Parathyroid adenoma (tissue), 2 donors: ENCODE measurements at regions not wholly inside any gene's neighbourhood (a gene's known extent, or its start where the extent isn't known, plus 50 kb on each side); places are given as distances from the start of the nearest gene placed in this dataset.
"Not testable (repeated sequence)": the region's sequence is repeated elsewhere in the genome, so short reads cannot be mapped to it uniquely, and the experiment has no call there.

ENCODE experiments used
- H2AFZ ChIP-seq: fragments of 300-600 bp; sonication (generic); one replicate; pipeline ENCODE4 v1.7.0; 2017; ENCODE audit warnings: antibody characterized with exemption, mild to moderate bottlenecking
- H3K27ac ChIP-seq: fragments of 300-600 bp; sonication (generic); one replicate; pipeline ENCODE4 v1.7.0; 2017
- H3K27me3 ChIP-seq: fragments of 300-600 bp; sonication (generic); one replicate; pipeline ENCODE4 v1.7.0; 2017; ENCODE audit warnings: low read length; ENCODE audit not compliant: control insufficient read depth, insufficient read depth
- H3K36me3 ChIP-seq: fragments of 300-600 bp; sonication (generic); one replicate; pipeline ENCODE4 v1.7.0; 2017; ENCODE audit warnings: low read length; ENCODE audit not compliant: control insufficient read depth, insufficient read depth
- H3K4me1 ChIP-seq: fragments of 300-600 bp; sonication (generic); one replicate; pipeline ENCODE4 v1.7.0; 2017; ENCODE audit warnings: control low read depth
- H3K4me2 ChIP-seq: fragments of 300-600 bp; sonication (generic); one replicate; pipeline ENCODE4 v1.7.0; 2017; ENCODE audit warnings: low read length
- H3K4me3 ChIP-seq: fragments of 300-600 bp; sonication (generic); one replicate; pipeline ENCODE4 v1.7.0; 2017; ENCODE audit warnings: low read depth, low read length
- H3K79me2 ChIP-seq: fragments of 300-600 bp; sonication (generic); one replicate; pipeline ENCODE4 v1.7.0; 2017; ENCODE audit warnings: control low read depth
- H3K9ac ChIP-seq: fragments of 300-600 bp; sonication (generic); one replicate; pipeline ENCODE4 v1.7.0; 2017; ENCODE audit warnings: mild to moderate bottlenecking
- H3K9me3 ChIP-seq: fragments of 300-600 bp; sonication (generic); one replicate; pipeline ENCODE4 v1.7.0; 2017; ENCODE audit warnings: low read length; ENCODE audit not compliant: control insufficient read depth
- CTCF ChIP-seq: fragments of 300-600 bp; sonication (generic); IDR thresholded peaks from one replicate; pipeline ENCODE4 v1.7.0; 2017; ENCODE audit warnings: antibody characterized with exemption, mild to moderate bottlenecking
- donor health status: primary hyperparathyroidism.

- Histone ChIP-seq H3K79me2 (no peaks in the 10 kb centered on the region), H3K4me1 (no peaks in the 10 kb centered on the region), H3K27ac (no peak overlapping the region), H3K27me3 (no peaks in the 10 kb centered on the region), H3K9me3 (no peaks in the 10 kb centered on the region), H2AFZ (no peak overlapping the region), H3K4me3 (no peak overlapping the region), H3K4me2 (no peak overlapping the region), H3K9ac (no peak overlapping the region), H3K36me3 (no peaks in the 10 kb centered on the region)
- no peak for TF ChIP-seq CTCF
These were observed 70.1 kb downstream of the SPRING1 start for GRCh38 chr12:116667752-116668151.

- not testable (repeated sequence) for H3K4me1 ChIP-seq, H3K27ac ChIP-seq, H3K9me3 ChIP-seq, H2AFZ ChIP-seq, H3K4me3 ChIP-seq, H3K4me2 ChIP-seq, H3K79me2 ChIP-seq, H3K36me3 ChIP-seq, H3K9ac ChIP-seq, H3K27me3 ChIP-seq
These were observed 71.0 kb downstream of the SPRING1 start for GRCh38 chr12:116666829-116667228.

- H3K4me2 ChIP-seq, result no peak overlapping the region
- H3K4me1 ChIP-seq, result peaks cover 3% of the 10 kb centered on the region
- TF ChIP-seq CTCF, result no peak
- H2AFZ ChIP-seq, result no peak overlapping the region
- no peak overlapping the region for H3K9ac ChIP-seq
- H3K4me3 ChIP-seq, result no peak overlapping the region
- peak overlapping the region; percentile 51 for H3K27ac ChIP-seq
- no peaks in the 10 kb centered on the region for H3K27me3 ChIP-seq
- H3K9me3 ChIP-seq, result no peaks in the 10 kb centered on the region
- H3K36me3 ChIP-seq, result no peaks in the 10 kb centered on the region
- H3K79me2 ChIP-seq, result no peaks in the 10 kb centered on the region
These were observed 71.6 kb downstream of the SPRING1 start for GRCh38 chr12:116666305-116666673.

- TF ChIP-seq CTCF, result no peak
- H3K36me3 ChIP-seq, result no peaks in the 10 kb centered on the region
- H3K9ac ChIP-seq, result no peak overlapping the region
- no peak overlapping the region for H3K4me2 ChIP-seq
- H3K4me1 ChIP-seq, result peaks cover 3% of the 10 kb centered on the region
- H3K4me3 ChIP-seq, result no peak overlapping the region
- H2AFZ ChIP-seq, result no peak overlapping the region
- no peaks in the 10 kb centered on the region for H3K79me2 ChIP-seq
- H3K27ac ChIP-seq, result peak overlapping the region; percentile 51
- no peaks in the 10 kb centered on the region for H3K9me3 ChIP-seq
- no peaks in the 10 kb centered on the region for H3K27me3 ChIP-seq
These were observed 72.1 kb downstream of the SPRING1 start for GRCh38 chr12:116665666-116666304.

- TF ChIP-seq CTCF, result no peak
- no peaks in the 10 kb centered on the region for H3K27me3 ChIP-seq
- H3K4me2 ChIP-seq, result no peak overlapping the region
- H3K4me1 ChIP-seq, result peaks cover 3% of the 10 kb centered on the region
- no peak overlapping the region for H3K27ac ChIP-seq
- H3K9me3 ChIP-seq, result no peaks in the 10 kb centered on the region
- no peak overlapping the region for H3K4me3 ChIP-seq
- no peaks in the 10 kb centered on the region for H3K79me2 ChIP-seq
- H3K36me3 ChIP-seq, result no peaks in the 10 kb centered on the region
- no peak overlapping the region for H2AFZ ChIP-seq
- no peak overlapping the region for H3K9ac ChIP-seq
These were observed 73.8 kb downstream of the SPRING1 start for GRCh38 chr12:116664085-116664484.
